UCSD-AML1 (cell line): ENCODE measurements at regions not wholly inside any gene's neighbourhood (a gene's known extent, or its start where the extent isn't known, plus 50 kb on each side); places are given as distances from the start of the nearest gene placed in this dataset.

Experiments used
- DNase-seq: peaks from one replicate; lab custom pipeline; 2025; ENCODE audit not compliant: unreplicated experiment; lab: John Stamatoyannopoulos, UW

- no peak for DNase-seq
Measured at GRCh38 chr6:140061110-140062042, 686.9 kb upstream of the CITED2 start.

DNA sequence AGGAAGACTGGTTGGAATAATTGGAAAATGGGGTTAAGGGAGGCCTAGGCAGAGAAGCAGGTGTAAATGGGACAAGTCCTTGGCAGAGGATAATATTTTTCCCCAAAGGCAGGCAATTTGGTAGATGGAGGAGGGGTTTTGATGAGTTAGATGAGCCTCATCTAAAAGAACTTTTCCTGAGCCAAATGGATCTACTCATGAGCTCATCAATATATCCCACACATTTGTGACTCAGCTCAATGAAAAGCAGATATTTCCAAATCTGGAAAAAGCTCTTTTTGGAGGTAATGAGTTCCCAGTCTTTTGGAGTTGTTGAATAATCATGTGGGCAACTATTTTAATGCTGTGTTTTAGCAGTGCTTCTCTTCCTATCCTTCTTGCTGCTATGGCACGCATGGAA, 685.5 kb upstream of the CITED2 start:
- DNase-seq = no peak

DNA sequence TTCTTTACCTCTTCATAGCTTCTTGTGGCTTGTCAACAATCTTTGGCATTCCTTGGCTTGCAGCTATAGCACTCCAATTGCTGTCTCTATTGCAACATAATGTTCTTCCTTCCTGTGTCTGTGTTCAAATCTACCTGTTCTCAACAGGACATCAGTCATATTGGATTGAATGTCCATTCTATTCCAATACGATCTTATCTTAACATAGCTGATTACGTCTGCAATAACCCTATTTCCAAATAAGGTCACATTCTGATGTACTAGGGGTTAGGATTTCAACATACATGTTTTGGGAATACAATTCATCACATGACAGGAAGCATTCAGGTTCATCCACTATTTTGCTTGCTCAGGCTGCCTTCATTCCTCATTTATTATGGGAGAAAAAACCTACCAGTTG, 684.4 kb upstream of the CITED2 start:
- DNase-seq = no peak

DNA sequence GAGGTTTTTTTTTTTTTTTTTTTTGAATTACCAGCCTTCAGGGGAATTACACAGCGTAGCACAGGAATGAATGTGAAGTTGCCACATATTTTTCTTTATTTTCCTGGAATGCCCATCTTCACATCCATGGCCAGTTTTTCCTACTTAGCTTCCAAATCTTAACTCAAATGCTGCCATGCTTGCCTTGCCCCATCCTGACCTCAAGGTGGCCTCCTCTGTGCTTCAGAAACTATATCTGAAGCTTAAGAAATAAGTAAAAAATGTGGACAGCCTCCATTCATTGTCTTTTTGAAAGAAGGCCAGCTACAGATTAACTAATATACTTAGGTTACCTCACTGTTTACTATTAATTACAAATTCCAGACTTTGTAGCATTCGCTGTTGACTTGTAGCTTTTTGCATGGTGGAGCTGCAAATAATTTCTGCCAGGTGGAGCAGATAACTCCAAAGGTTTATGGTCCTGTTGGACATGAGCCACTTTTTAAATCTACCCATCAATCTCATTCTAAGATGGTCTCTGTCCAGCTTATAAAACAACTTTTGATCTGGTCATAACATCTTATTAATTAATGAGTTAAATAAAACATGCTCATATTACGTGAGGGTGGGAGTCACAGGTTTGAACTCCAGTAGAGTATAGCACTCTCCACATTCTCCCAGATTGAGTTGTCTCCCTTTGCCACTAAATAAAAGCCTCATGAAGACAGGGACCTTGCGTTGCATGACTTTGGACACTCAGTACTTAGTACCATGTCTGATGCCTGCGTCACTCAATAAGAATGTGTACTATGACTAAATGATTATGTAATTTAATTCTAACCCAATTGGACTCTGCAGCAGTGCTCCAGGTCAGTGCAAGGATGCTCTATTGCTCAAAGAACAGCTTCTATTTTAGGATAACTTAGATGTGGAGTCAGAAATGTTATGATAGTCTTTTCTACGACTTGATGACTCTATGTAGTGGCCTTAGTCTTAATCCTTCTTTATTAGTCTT, 678.6 kb upstream of the CITED2 start:
- DNase-seq = peak; percentile 9

DNA sequence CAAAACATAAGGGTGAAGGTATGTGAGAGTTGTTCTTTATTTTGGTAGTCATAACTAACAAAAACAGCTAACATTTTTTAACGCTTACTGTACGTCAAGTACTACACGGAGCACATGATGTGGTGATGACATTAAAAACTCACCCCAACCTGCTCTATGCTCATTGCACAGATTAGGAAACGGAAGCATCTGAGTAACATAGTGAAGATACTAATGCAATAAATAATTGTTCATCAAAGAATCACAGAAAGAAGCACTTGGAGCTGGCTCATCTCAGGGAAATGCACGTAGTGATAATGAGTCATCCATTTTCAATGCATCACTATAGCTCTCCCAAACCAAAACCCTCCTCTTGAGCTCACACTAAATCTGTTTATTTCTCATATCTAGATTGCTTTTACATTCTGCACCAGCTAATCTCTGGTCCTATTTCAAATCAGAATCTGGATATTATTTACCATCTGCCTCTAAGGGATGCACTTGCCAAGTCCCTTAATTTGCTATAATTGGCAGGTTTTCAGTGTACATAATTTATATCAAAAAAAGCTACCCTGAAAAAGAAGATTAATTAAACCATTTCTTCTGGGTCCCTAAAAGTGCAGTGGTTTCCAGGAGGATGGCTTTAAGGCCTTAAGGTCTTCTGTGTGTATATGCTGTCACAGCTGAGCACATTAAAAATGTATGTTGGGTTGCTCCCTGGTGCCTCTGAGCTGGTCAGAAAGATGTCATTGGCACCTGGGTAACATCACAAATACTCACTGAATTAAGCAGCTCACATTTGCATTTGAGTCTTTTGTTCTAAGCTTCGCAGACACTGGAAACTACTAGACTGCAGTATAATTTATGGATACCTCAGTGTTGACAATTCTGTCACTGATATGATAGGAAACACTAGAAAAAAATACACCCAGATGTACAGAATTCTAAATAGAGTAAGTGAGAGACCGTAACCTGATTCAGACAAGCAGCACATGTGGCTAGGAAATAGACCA, 677.4 kb upstream of the CITED2 start:
- DNase-seq = no peak

DNA sequence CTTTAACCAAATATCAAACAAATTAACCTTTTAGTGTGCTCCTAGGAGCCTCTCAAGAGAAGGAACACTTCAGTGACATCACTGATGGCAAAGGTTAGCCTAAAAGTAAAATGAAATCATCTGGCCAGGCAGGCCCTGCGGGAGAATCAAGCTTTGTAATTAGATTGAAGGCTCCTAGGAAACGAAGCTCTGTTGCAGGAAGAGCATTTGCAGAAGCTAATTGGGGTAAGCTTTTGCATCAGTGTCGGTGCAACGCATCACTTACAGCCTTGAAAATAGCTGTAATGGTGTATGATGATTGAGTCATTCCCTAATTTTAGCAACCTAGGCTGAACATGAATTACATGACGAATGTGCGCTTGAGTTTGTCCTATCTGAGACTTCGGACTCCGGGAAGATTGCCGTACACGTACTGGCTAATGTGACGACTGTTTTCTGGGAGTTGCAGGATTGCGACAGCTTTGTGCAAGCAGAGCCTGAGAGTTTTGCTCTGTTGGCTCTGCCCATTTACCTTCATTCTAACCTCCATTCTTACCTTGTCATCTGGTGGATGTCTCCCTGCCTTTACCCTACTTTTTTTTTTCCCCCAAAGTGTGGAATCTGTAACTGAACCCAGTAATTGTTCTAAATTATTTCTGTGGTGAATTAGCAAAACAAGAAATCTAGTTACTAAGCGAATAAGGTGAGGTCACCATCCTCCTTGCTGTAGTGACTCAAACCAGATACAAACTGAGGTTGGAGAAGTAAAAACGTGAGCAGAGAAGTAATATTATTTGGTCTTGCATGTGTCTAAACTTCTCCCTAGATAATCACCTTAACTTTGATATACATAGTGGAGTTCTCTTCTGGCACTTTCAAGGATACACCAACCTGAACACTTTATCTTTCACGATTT, 675.9 kb upstream of the CITED2 start:
- DNase-seq = no peak

GRCh38 chr6:140049251-140049650, 674.8 kb upstream of the CITED2 start:
- DNase-seq = no peak

DNA sequence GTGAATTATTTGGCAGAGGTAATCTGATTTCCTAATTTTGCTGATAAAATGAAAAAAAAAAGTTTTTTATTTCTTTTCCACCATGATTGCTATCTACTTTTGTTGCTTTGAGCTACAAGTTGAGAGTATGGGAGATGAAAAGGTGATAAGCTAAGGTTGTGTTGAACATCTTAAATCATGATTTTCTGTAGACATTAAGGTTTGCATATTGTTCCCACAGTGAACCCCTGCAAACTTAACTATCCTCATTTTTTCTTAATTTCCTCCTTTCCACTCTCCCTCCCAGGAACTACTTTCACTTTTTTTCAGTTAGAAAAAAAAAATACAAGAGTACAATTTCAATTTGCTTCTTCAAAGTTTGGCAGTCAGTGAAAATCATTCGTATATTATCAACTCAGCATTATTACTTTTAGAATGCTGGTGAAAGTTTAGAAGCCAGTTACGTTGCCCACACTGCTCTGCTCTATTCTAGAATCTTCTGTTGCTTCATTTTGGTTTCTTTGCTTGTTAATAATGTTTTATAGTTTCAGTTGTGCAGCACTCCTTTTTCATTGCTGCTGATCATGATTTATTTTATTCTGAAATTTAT, 673.8 kb upstream of the CITED2 start:
- no peak for DNase-seq

DNA sequence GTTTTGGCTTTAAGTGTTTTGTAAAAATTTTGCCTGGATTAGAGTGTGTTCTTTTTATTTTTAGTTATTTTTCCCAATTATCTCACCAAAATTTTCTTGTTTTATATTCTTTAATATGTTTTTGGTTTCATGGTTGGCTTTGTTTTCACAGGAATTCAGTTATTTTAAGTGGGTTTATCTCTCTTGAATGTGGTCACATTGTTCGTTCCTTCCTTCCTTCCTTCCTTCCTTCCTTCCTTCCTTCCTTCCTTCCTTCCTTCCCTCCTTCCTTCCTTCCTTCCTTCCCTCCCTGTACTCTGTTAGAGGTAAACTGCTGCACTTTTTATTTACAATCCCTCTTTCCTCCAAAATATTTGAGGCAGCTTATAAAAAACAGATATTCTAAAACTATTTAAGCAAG, 672.9 kb upstream of the CITED2 start:
- no peak for DNase-seq

DNA sequence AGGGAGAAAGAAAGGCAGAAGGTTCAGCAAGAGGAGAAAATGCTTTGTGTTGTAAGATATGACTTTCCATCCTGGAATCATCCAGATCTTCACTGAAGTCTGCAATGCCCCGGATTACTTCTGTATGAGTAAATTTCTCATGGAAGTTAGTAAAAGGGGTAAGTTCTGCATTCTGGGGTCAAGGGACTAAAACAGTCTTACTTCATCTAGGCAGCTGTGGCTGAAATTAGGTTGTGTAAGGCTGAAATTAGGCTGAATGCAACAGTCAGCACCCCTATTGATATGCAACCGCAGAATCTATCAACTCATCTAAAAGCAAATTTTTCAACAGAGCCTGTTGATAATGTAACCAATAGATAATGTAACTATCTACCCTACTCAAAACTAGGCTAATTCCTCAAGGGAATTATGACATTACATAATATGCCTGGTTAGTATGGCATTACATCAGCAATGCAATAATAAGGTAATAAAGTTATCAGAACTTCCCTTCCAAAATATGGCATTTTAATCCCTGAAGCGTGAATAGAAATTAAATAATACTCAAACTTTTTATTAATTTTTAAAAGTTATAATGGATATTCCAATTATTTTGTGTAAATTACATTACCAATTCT, 671.7 kb upstream of the CITED2 start:
- no peak for DNase-seq

GRCh38 chr6:140045116-140045515, 670.7 kb upstream of the CITED2 start:
- DNase-seq = no peak

- no peak for DNase-seq
Measured at GRCh38 chr6:140044626-140045025, 670.2 kb upstream of the CITED2 start.

- DNase-seq = no peak
Measured at GRCh38 chr6:140043762-140044378, 669.4 kb upstream of the CITED2 start.

DNA sequence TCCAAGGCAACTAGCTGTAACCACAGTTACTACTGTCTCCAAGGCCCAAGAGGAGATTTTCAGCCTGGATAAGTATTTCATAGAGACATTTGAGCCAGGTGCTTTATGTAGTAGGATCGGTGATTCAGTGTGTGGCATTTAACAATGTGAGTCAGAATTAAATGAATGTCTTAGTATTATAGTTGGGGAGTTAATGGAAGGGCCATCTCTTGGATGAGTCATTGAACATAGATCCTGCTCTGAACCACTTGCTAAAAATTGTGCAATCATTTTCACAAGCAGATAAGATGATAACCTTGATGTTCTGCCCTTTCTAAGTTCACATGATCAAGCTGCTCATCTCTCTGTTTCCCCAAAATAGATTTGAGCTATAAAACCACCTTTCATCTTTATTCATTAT, 668.9 kb upstream of the CITED2 start:
- no peak for DNase-seq

GRCh38 chr6:140041571-140042332, 667.3 kb upstream of the CITED2 start:
- no peak for DNase-seq

GRCh38 chr6:140041056-140041455, 666.6 kb upstream of the CITED2 start:
- DNase-seq = no peak

GRCh38 chr6:140040396-140040795, 665.9 kb upstream of the CITED2 start:
- DNase-seq = no peak

DNA sequence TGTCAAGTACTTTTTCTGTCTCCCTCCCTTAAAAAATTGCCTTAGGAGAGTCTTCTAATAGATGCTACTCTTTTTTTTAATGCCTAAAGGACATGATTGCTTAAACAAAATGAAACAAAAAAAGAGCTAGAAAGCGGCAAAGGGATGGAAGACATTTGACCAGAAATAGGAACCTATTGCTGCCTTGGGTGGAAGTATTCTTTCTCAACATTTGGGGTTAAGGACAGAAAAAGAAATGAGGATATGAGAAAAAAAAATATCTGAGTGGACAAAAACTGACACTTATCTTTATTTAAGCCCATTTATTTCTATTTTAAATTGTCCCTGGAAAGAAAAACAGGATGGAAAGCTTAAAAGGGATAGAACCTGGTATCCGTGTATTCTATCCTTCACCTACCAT, 664.9 kb upstream of the CITED2 start:
- no peak for DNase-seq
